NCI-H1417 treated with DMSO at 0.1 percent for 48 hours (cell line): ENCODE measurements at regions not wholly inside any gene's neighbourhood (a gene's known extent, or its start where the extent isn't known, plus 50 kb on each side); places are given as distances from the start of the nearest gene placed in this dataset.
"Not testable (repeated sequence)": the region's sequence is repeated elsewhere in the genome, so short reads cannot be mapped to it uniquely, and the experiment has no call there.

ENCODE experiments used
- DNase-seq: peaks from one replicate; lab custom pipeline; 2025; lab: John Stamatoyannopoulos, UW

DNA sequence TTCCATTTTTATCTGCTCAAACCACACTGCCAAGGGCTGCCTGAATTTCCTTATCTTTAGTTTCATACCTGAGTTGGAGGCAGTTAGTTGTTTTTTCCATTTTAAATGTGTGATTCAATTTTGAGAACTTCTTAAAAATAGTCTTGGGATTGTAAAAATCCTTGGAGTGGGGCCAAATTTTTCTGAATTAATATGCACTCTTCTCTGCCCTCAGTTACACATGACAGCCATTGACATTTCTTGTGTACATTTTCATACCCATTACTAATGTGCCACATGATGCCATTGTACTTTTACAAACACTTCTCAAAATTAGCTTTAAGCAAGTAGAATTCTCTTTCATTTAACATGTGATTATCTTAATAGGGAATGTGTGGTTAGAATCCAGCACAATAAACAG, 141.7 kb downstream of the C3orf38 start:
- DNase-seq = no peak

DNA sequence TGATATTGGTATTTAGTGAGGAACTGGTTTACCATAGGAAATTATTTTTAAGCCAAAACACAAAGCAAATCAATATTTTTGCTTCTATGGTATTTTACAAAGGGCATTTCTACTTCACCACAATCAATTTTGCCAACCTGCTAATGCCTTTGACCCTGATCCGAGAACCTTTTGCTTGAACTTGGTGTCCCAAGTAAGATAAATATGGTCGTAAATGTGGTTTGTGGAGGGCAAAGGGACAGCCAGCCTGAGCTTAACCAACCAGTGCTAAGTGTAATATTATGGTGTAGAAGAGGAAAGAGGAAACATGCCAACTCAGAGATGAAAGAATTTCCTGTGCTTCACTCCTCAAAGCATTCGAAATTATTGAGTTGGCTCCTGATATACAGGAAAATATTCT, 148.4 kb downstream of the C3orf38 start:
- DNase-seq = no peak

- DNase-seq = no peak
These were observed 151.7 kb downstream of the C3orf38 start for GRCh38 chr3:88301273-88301995.

DNA sequence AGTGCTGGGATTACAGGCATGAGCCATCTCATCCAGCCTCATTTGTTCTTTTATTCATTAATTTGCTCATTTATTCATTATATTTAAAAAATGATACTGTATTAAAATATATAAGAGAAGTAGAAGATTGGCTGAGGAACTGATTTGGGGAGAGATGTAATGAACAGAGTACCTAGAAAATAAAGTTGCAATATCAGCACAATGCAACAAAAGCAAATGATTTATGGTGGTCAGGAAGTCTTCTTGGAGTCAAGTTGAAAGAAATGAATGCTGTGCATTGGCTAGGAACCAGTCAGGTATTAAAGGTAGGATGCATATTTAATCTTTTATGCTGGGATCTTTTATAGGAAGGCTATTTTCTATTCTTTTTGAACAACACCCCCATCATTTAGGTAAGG, 152.2 kb downstream of the C3orf38 start:
- no peak for DNase-seq

- DNase-seq = not testable (repeated sequence)
These were observed 153.7 kb downstream of the C3orf38 start for GRCh38 chr3:88303331-88303904.

DNA sequence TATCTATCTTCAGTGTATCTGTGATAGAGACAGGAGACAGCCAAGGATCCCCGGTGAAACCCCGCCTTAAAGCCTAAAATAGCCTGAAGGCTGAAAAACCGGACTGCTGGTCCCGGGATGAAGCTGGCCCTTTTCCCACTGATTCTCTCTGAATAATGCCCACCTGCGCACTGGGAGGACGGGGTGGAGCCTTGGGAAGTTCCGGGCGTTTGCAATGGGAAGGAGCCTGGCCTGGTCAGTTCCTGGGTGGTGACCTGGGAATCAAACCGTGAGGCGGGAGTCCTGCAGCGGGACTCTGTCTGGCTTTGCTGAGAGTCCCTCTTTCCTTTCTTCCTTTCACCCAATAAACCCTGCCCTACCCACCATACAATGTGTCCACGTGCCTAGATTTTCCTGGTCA, 157.9 kb downstream of the C3orf38 start:
- DNase-seq = no peak

DNA sequence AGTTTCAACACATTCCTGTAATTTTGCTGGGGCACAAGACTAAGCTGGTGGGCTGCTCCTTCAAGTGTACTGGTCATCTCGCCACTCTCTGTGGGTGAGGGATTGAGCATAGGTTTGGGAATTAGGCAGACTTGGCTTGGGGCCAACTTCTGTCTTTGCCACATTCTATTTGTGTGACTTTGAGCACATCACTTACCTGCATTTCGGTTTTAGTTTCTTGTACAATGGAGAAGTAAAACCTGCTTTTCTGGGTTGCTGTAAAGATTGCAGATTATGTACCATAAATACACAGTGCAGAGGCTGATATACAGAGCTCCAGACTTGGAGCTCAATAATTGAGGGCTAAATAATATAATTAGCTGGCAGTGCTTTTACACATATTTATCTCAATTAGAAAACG, 162.1 kb downstream of the C3orf38 start:
- no peak for DNase-seq

GRCh38 chr3:88312256-88312655, 162.5 kb downstream of the C3orf38 start:
- DNase-seq = no peak

- DNase-seq = no peak
These were observed 168.3 kb downstream of the C3orf38 start for GRCh38 chr3:88318067-88318466.

- DNase-seq = no peak
These were observed 171.7 kb downstream of the C3orf38 start for GRCh38 chr3:88321363-88322050.

DNA sequence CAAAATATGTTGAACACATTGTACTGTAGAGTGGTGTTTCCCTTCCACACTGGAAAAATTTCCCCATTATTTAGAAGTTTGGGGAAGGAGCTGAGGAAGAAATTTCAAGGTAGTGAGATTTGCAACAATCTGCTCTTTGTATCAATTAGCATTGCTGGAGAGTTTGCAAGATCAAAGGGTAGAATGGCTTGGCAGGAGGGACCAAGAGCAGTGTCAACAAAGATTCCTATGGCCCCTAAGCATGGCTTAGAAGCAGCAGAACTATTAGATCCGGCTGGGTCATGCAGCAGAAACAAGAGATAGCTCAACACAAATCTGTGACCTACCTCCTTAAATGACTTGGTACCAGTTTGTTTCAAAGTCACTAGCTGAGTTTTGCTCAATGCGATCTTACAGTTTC, 175.0 kb downstream of the C3orf38 start:
- no peak for DNase-seq

- no peak for DNase-seq
These were observed 184.6 kb downstream of the C3orf38 start for GRCh38 chr3:88334187-88334868.

- no peak for DNase-seq
These were observed 187.1 kb downstream of the C3orf38 start for GRCh38 chr3:88336894-88337293.

GRCh38 chr3:88343264-88343663, 193.5 kb downstream of the C3orf38 start:
- DNase-seq = no peak

DNA sequence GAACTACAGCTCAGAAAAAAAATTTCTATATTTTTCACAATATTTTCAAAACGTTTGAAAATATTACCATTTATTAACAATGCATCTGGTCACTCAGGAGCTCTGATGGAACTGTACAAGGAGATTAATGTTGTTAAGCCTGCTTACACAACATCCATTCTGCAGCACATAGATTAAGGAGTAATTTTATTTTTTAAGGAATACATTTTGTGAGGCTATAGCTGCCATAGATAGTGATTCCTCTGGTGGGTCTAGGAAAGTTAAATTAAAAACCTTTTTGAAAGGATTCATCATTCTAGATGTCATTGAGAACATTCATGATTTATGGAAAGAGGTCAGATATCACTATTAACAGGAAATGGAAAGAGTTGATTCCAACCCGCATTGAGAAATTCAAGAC, 196.9 kb downstream of the C3orf38 start:
- DNase-seq = no peak

- no peak for DNase-seq
These were observed 212.7 kb downstream of the C3orf38 start for GRCh38 chr3:88362428-88362827.

DNA sequence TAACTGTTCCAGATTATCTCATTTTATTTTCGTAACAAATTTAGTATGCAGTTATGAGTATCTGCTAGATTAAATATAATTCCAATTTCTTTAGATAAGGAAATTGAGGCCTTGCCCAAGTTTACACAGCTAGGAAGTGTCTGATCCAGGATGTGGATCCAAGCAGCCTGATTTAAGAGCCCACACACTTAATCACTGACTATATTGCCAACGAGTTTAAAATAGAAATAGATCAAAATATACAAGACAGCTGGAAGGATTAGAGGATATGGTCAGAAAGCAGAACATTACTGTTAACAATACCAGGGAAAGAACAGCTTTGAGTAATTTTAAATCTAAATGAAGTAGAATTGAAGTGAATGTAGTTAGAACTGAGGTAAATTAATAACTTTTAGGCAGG, 215.2 kb downstream of the C3orf38 start:
- DNase-seq = no peak

- DNase-seq = no peak
These were observed 219.6 kb downstream of the C3orf38 start for GRCh38 chr3:88369337-88369736.

DNA sequence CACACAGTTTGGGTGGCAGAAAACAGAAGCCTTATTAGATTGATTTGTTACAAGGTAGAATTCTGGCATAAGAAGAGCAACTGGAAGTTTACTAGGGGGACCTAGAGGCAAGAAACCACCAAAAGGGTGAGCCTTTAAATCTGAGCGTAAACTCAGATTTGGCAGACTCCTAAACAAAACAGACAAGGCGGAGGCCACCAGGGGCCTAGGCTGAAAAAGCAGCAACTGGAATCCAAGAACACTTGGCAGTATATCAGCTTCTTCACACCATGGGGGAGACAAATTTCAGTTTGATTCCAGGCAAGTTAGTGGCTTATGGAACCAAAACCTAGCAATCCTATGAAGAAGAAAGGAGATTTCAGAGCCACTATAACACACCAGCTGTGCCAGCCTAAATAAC, 220.0 kb downstream of the C3orf38 start:
- no peak for DNase-seq

- DNase-seq = no peak
These were observed 235.3 kb downstream of the C3orf38 start for GRCh38 chr3:88385090-88385489.

GRCh38 chr3:88398581-88398980, 248.8 kb downstream of the C3orf38 start:
- DNase-seq = no peak

DNA sequence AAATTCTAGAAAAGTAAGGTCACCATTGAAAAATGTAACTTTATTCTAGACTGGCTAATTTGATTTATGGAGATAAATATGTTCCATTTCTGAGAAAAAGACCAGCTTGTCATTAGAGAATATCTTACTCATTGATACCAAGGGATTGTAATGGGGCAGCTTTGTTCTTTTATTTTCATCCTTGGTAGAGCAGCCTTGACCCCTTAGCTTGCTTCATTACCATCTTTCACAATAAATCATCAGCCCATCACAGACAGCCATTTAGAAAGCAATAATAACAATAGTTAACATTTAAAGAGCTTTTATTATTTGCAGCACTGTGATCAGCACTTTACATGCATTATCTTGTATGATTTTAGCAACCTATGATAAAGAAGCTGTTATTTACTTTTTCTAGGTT, 253.6 kb downstream of the C3orf38 start:
- no peak for DNase-seq

GRCh38 chr3:88408097-88408496, 258.3 kb downstream of the C3orf38 start:
- DNase-seq = no peak
